Hematopoietic multipotent progenitor cell (in vitro differentiated cells): ENCODE measurements at regions not wholly inside any gene's neighbourhood (a gene's known extent, or its start where the extent isn't known, plus 50 kb on each side); places are given as distances from the start of the nearest gene placed in this dataset.
A peak's percentile ranks its signal among the peaks of the same experiment; 100 is the strongest.
"Not testable (repeated sequence)": the region's sequence is repeated elsewhere in the genome, so short reads cannot be mapped to it uniquely, and the experiment has no call there.

Source experiments
- DNase-seq, 3 donors: peaks; one replicate each; pipeline ENCODE4 v3.0.0-alpha.2; 2011 to 2015; ENCODE audit warnings: low read depth in 2 of 3, low spot score in 2 of 3

DNA sequence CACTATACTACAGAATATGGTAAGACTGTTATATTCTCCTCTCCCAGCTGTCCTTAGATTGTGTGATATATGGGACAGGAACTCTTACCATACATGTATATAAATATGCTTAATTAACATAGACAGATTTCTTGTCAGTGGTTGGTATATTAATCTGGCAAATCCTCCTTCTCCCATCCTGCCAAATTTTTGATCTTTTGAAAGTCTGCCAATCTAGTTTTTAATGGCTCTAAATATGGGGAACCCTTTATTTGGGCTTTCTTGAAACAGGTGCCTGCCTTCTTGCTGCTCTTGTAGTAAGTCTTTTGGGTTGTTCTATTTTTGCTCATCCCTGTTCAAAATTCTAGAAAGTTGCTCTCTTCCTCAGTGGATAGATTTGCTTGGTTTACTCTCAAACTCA is 63.5 kb downstream of the SPATA31D1 start:
- no peak for DNase-seq

GRCh38 chr9:82054264-82055015 is 65.9 kb downstream of the SPATA31D1 start:
- no peak for DNase-seq

- DNase-seq: no peak
These were observed 69.2 kb downstream of the SPATA31D1 start for GRCh38 chr9:82057805-82058204.

- DNase-seq: not testable (repeated sequence)
These were observed 73.2 kb downstream of the SPATA31D1 start for GRCh38 chr9:82061801-82062200.

- DNase-seq: no peak
These were observed 73.7 kb downstream of the SPATA31D1 start for GRCh38 chr9:82062245-82062644.

- DNase-seq: no peak
These were observed 85.3 kb downstream of the SPATA31D1 start for GRCh38 chr9:82073551-82074543.

DNA sequence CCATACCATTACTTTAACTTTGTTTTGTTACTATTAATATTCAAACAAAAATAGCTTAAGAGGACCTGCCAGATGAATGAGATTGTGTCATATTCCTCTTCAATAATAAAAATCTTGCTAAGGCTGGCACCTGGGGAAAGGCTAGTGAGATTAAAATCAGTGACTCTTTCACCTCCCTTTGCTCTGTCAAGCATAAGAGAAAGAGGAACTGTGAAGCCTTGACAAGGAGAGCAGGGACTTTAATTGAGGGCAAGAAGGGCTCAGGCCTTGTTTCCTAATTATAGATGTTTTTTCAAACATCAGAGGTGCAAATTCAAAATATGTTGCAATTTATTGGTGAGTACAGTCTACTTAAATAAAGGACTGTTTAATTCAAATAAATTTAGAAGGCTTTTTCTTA is 91.7 kb downstream of the SPATA31D1 start:
- peak in 1 of 3 donors; percentile 1 for DNase-seq

DNA sequence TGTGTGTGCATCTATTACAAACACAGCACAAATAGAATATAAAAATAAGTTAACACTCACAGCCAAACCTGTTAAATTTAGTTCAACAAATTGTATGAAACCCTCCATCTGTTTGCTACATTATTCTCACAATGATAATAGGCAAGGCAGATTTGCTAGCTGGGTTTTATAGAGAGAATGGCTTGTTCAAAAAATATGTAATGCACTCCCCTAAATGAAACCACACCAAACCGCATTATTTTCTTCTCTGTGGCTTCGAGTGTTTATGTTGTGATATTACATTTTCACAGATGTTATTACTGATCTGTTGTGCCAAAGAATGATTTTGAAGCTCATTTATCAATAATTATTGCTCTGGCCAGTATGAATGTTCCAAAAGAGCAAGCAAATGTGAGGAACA is 92.9 kb downstream of the SPATA31D1 start:
- DNase-seq: no peak

DNA sequence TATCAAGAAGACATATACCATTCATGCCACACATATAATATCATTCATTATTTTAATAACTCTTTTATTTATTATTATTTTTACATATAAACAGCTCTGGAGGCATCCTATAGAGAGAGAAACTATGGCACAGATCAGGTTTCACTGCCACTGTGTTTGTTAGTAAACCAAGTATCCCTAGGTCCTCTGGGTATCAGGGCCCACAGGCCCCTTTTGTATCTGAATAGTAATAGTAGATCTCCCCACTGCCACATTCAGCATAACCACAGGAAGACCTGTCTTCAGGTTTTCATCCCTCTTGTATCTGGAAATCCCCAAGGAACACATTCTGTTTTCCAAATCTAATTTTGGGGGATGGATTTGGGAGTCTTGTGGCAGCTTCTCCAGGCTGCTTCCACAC is 94.0 kb downstream of the SPATA31D1 start:
- no peak for DNase-seq

- DNase-seq: no peak
These were observed 100.0 kb downstream of the SPATA31D1 start for GRCh38 chr9:82088591-82088990.

DNA sequence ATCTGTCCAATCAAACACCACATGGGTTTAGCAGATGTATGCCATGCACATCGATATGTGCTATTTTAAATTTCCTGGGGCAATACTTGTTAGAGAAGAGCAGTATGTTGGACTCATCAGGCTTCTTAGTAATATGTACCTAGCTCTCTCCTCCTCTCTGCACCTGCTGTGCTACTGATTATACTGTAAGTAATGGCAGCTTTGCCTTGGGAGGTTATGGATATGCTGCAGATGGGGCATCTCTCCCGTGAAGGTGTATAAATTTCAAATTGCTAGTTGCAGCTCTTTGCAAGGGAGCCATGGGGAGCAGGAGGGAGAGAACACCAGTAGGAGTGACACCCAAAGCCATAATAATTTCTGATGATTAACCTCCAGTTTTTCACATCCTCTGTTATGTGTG is 101.5 kb downstream of the SPATA31D1 start:
- no peak for DNase-seq

DNA sequence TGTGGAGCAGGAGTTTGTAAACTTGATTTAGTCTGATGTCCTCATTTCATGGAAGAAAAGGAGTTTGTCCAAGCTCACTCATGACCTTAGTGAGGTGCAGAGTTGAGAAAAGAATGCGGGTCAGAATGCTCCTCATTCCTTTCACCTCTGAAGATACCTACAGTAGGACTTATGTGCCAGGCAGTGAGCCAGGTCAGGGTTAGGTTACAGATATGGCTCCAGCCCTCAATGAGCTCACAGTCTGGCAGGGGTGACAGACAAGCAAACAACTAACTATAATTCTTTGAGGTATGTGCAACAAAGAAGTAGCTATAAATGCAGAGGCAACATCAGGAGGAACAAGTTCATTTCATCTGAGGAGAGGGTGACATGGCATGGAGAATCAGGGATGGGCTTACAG is 102.5 kb downstream of the SPATA31D1 start:
- DNase-seq: no peak

DNA sequence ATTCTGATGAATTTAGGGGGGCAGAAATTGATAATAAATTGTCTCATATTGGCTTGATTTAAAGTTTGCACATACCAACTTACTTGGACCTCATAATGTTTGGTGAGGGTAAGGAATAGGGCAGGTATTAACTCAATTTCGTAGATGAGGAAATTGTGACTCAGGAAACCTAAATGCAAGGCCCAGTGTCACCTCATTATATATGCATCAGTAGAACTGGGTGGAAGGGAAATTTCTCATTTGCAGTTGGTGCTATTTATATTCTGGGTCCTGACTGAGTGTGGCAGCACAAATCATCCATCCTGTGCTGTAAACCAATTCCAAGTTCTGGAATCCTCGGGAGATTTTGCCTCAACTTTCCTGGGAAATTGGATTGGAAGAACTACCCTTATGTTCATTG is 103.0 kb downstream of the SPATA31D1 start:
- DNase-seq: no peak

- no peak for DNase-seq
These were observed 112.9 kb downstream of the SPATA31D1 start for GRCh38 chr9:82101475-82101874.

DNA sequence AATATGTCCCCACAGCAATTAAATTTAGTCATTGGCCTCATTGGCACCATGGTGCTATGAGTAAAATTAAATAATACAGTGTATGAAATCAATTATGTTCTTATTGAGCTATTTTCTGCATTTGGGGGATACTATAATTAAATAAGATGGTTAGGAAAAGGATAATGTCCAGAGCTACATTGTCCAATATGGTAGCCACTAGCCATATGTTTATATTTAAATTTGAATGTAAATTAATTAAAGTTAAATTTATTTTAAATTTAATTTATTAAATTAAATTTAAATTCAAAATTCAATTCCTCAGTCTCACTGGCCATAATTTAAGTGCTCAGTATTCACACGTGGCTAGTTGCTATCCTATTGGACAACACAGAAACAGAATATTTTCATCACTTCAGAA is 115.7 kb downstream of the SPATA31D1 start:
- no peak for DNase-seq

- DNase-seq: no peak
These were observed 117.2 kb downstream of the SPATA31D1 start for GRCh38 chr9:82105729-82106128.

DNA sequence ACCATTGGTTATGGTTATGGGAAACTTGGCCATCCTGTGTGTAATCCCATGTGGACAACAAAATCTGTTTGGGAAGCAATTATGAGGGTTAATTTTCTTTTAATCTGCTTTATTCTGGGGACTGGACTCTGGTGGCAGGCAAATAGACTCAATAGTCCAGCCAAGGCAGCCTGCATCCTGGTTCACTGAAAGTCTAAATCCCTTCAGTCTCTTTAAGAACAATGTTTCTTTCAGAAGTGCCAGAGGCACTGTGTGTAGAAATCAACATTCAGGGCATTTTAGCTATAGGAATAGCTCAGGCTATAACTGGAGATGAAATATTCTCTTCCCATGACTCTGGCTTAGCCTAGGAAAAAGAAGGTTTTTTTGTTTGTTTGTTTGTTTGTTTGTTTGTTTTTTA is 118.0 kb downstream of the SPATA31D1 start:
- no peak for DNase-seq

DNA sequence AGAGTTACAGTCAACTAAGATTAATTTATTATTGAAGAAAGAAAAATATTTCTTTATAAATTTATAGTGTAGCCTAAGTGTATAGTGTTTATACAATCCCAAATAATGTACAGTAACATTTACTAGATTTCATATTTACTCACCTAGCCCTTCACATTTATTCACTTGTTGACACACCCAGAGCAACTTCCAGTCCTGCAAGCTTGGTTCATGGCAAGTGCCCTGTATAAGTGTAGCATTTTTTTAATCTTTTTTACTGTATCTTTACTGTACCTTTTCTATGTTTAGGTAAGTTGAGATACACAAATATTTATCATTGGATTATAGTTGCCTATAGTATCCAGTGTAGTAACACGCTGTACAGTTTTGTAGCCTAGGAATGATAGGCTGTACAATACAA is 119.9 kb downstream of the SPATA31D1 start:
- no peak for DNase-seq

- no peak for DNase-seq
These were observed 120.4 kb downstream of the SPATA31D1 start for GRCh38 chr9:82108941-82109340.

DNA sequence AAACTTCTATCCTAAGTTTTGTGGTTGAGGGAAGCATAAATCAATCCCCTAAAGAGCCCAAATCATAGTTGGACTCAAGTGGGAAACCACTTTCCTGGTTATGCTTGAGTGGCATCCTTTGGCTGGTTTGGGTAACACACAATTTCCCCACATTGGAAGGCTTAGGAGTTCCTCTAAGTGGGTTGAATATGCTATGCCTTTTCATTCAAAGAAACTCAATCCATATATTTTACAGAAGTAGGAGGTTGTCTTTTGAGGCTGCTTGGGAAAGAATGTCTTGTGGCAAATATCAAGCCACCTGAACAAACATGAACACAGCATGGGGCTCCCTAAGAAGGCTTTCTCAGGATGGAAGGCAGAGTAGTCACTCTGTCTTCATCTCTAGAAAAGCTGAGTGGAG is 121.1 kb downstream of the SPATA31D1 start:
- DNase-seq: no peak

- DNase-seq: no peak
These were observed 122.3 kb downstream of the SPATA31D1 start for GRCh38 chr9:82110881-82111280.

GRCh38 chr9:82115331-82115730 is 126.8 kb downstream of the SPATA31D1 start:
- DNase-seq: no peak
